ENCODE measurements at regions not wholly inside any gene's neighbourhood (a gene's known extent, or its start where the extent isn't known, plus 50 kb on each side); places are given as distances from the start of the nearest gene placed in this dataset.

DNA sequence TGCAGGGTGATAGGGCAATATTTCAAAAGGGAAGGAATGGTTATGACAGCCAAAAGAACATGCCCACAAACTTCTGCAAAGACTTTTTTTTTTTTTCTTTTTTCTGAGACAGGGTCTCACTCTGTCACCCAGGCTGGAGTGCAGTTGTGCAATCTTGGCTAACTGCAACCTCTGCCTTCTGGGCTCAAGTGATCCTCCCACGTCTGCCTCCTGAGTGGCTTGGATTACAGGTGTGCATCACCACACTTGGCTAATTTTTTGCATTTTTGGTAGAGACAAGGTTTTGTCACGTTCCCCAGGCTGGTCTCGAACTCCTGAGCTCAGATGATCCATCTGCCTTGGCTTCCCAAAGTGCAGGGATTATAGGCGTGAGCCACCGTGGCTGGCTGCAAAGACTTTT is 117.6 kb upstream of the ADGRF1 start:
- TF ChIP-seq, protein P1, sequence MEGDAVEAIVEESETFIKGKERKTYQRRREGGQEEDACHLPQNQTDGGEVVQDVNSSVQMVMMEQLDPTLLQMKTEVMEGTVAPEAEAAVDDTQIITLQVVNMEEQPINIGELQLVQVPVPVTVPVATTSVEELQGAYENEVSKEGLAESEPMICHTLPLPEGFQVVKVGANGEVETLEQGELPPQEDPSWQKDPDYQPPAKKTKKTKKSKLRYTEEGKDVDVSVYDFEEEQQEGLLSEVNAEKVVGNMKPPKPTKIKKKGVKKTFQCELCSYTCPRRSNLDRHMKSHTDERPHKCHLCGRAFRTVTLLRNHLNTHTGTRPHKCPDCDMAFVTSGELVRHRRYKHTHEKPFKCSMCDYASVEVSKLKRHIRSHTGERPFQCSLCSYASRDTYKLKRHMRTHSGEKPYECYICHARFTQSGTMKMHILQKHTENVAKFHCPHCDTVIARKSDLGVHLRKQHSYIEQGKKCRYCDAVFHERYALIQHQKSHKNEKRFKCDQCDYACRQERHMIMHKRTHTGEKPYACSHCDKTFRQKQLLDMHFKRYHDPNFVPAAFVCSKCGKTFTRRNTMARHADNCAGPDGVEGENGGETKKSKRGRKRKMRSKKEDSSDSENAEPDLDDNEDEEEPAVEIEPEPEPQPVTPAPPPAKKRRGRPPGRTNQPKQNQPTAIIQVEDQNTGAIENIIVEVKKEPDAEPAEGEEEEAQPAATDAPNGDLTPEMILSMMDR (conservative IDR thresholded peaks at IDR 0.05): no peak
- no peak for TF ChIP-seq ZFX (IDR thresholded peaks at IDR 0.05)
- H3K27ac ChIP-seq: no peak overlapping the region

DNA sequence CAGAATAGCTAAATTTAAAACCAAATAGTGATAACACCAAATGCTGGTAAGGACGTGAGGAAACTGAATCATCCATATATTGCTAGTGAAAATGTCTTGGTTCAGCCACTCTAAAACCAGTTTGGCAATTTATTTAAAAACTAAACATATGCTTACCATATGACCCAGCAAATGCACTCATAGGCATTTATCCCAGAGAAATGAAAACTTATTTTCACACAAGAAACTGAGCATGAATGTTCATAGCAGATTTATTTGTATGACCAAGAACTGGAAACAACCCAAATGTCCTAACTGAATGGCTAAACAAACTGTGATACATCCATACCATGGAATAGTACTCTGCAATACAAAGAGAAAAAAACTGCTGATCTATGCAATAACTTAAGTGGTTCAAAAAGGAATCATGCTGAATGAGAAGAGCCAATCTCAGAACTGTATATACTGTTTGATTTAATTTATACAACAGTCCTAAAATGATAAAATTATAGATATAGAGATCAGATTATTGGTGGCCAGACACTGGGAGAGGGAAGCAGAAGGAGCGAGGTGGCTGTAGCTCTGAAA is 115.6 kb upstream of the ADGRF1 start:
- H3K27ac ChIP-seq: no peak overlapping the region
- TF ChIP-seq ZFX (IDR thresholded peaks at IDR 0.05): no peak
- TF ChIP-seq, protein P1 (conservative IDR thresholded peaks at IDR 0.05): no peak

DNA sequence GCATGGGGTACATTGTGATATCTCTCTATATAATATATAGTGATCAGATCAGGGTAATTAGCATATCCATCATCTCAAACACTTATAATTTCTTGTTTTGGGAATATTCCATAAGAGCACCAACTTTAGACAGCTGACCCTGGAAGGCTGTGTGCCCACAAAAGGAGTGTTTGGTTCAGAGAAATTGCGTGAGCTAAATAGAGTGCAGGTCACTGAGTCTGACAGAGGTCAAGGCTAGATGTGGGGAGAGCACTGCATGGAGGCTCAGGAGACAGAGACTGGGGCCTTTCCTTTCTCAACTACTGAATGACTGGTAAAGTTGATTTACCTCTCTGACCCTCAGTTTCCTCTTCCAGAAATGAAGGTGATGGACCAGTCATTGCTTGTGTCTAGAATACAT is 114.9 kb upstream of the ADGRF1 start:
- no peak overlapping the region for H3K27ac ChIP-seq
- TF ChIP-seq, protein P1 (conservative IDR thresholded peaks at IDR 0.05): no peak
- no peak for TF ChIP-seq ZFX (IDR thresholded peaks at IDR 0.05)

DNA sequence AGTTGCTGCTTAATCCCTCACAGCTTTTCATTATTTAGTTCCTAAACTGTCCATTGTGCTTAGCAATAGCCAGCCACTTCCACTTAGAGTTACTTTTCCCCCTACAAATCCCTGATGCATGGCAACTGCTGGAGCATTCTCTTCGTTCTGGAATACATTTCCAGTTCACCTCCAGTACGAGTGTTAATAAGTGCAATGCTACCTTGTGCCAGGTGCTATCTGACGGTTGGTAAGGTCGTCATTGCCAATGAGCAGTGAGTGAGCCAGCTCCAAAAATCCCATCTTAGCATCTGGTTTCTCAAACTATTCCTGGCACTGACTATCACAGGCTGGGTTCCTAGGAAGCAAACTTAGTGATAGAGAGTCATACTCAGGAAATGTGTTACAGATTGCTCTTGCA is 114.1 kb upstream of the ADGRF1 start:
- TF ChIP-seq ZFX (IDR thresholded peaks at IDR 0.05): no peak
- TF ChIP-seq, protein P1 (conservative IDR thresholded peaks at IDR 0.05): no peak
- no peak overlapping the region for H3K27ac ChIP-seq

DNA sequence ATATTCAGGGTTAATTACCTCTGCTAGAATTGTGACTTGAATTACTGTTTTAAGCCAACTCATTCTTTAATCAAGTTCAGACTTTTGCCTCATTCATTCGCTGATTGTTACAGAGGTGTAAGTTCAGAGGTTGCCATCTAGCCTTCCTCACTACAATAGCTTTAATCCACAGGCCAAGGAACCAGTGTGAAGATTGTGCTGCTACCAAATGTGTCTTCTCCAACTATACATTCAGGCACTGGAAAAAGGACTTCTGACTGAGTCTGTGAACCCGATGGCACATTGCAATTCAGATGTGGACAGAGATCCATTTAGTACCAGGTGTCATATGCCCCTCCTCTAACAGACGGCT is 111.2 kb upstream of the ADGRF1 start:
- TF ChIP-seq, protein P1 (conservative IDR thresholded peaks at IDR 0.05): no peak
- no peak overlapping the region for H3K27ac ChIP-seq

DNA sequence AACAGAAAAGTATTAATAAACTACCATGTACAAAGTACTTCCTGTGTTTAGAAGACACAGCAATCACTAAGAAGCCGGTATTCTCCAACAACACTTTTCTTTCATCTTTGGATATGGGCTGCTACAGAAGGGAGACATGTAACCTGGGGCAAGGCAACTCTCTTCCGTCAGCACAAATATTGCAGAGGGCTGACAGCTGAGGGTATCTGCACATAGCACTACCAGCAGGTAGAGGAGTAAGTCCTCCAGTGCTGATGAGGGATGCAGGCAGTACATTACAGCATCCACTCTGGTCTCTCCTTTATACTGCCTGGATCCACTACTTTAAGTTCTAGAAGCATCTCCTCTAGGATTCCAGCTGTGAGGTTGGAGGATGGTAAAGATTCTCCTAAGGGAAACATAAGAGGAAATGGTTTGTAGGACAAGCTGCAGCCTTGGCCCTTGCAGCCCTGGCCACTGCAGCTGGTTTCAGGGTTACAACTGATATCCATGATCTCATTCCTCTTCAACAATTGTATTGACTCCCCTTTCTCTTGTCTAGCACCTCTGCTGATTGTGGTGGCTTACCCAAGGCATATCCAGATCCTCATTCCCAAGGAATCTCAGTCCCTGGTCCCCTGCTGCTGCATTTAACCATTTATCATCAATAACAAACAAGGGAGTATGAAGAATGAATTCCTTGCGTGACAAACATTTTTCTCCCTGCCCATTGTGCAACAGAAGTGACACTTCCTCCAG is 110.7 kb upstream of the ADGRF1 start:
- H3K27ac ChIP-seq: no peak overlapping the region
- TF ChIP-seq, protein P1 (conservative IDR thresholded peaks at IDR 0.05): no peak
- no peak for TF ChIP-seq ZFX (IDR thresholded peaks at IDR 0.05)

DNA sequence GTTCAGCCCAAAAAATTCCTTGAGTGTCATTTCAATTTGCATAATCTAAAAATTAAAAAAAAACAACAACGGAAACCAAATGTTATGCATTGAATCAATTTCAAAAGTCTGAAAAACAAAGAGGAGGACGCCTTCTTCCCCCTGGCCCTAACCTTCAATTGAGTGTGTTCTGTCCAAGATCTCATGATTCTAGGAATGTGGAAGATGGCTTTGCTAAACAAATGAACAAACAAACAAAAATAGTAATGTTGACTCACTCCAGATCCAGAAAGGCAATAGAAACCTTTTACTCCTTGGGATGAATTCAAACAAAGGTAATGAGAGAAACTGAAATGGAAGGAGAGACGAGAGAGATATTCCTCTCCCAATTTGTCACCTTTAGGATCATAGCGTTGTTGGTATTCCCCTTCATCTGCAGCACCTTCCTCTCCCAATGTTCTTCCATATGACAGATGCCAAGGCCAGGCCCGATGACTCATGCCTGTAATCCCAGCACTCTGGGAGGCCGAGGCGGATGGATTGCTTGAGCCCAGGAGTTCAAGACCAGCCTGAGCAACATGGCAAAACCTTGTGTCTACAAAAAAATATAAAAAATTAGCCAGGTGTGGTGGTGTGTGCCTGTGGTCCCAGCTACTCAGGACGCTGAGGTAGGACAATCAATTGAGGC is 109.2 kb upstream of the ADGRF1 start:
- no peak overlapping the region for H3K27ac ChIP-seq
- TF ChIP-seq, protein P1 (conservative IDR thresholded peaks at IDR 0.05): no peak
- no peak for TF ChIP-seq ZFX (IDR thresholded peaks at IDR 0.05)

Data from C4-2B (cell line).